Gastroesophageal sphincter (tissue), 4 donors: ENCODE measurements at regions not wholly inside any gene's neighbourhood (a gene's known extent, or its start where the extent isn't known, plus 50 kb on each side); places are given as distances from the start of the nearest gene placed in this dataset.

Experiments used
- ATAC-seq: fragments of 150-250 bp; one replicate; pipeline ENCODE4 v1.9.1; 2016; ENCODE audit warnings: mild to moderate bottlenecking, moderate library complexity
- H3K27ac ChIP-seq, 4 donors: fragments of 200-600 bp; sonication (generic) in 3 of 4; 1 replicate in 3 of 4; 2 replicates in 1 of 4; pipeline ENCODE4 v1.5.1; 2016 to 2019
- H3K27me3 ChIP-seq: fragments of 200-600 bp; sonication (generic); one replicate; pipeline ENCODE4 v1.5.1; 2019
- H3K36me3 ChIP-seq, 2 donors: fragments of 200-600 bp; sonication (generic); one replicate each; pipeline ENCODE4 v1.5.1; 2019; ENCODE audit warnings: control low read depth in 1 of 2
- H3K4me1 ChIP-seq, 3 donors: fragments of 200-600 bp; sonication (generic); 1 replicate in 2 of 3; 2 replicates in 1 of 3; pipeline ENCODE4 v1.5.1; 2016 to 2019; ENCODE audit warnings: control low read depth in 2 of 3
- H3K4me3 ChIP-seq, 2 donors: fragments of 200-600 bp; sonication (generic); one replicate each; pipeline ENCODE4 v1.5.1; 2019; ENCODE audit warnings: mild to moderate bottlenecking in 1 of 2, moderate library complexity in 1 of 2
- H3K9me3 ChIP-seq, 3 donors: fragments of 200-600 bp; sonication (generic); one replicate each; pipeline ENCODE4 v1.5.1; 2017 to 2019; ENCODE audit warnings: control low read depth in 2 of 3
- CTCF ChIP-seq, 4 experiments: fragments of 200-600 bp in 2 of 4; fragments of 450-650 bp in 2 of 4; sonication (generic) in 1 of 4; IDR thresholded peaks; one replicate each; pipeline ENCODE4 v1.5.1; 2017 to 2019; ENCODE audit warnings: antibody characterized with exemption in 4 of 4, mild to moderate bottlenecking in 2 of 4, moderate library complexity in 2 of 4
- EP300 ChIP-seq: sonication (generic); formaldehyde crosslinking; IDR thresholded peaks from one replicate; pipeline ENCODE4 v1.6.1; 2017; ENCODE audit warnings: antibody characterized with exemption, mild to moderate bottlenecking
- POLR2A ChIP-seq, 2 donors: fragments of 450-650 bp; IDR thresholded peaks; one replicate each; pipeline ENCODE4 v1.6.1; 2017; ENCODE audit warnings: antibody characterized with exemption in 2 of 2, mild to moderate bottlenecking in 2 of 2, moderate library complexity in 1 of 2
- POLR2AphosphoS5 ChIP-seq: sonication (generic); formaldehyde crosslinking; IDR thresholded peaks from one replicate; pipeline ENCODE4 v1.6.1; 2017; ENCODE audit warnings: antibody characterized with exemption
- WGBS, 2 donors: methylation state at CpG; one replicate each; pipeline ENCODE4 v1.1.5; 2018; ENCODE audit warnings: low coverage in 1 of 2; 5-methylcytosine and 5-hydroxymethylcytosine counted together

GRCh38 chr11:119790476-119790875 is 61.5 kb upstream of the NECTIN1 start:
- no peak overlapping the region for H3K4me3 ChIP-seq
- H3K27ac ChIP-seq, result no peak overlapping the region
- H3K36me3 ChIP-seq, result no peaks in the 10 kb centered on the region
- no peaks in the 10 kb centered on the region for H3K9me3 ChIP-seq
- no peaks in the 10 kb centered on the region for H3K4me1 ChIP-seq
- no peak for ATAC-seq
- TF ChIP-seq CTCF (IDR thresholded peaks at IDR 0.05), result no peak
- no peak for TF ChIP-seq POLR2AphosphoS5
- no peak for TF ChIP-seq POLR2A (IDR thresholded peaks at IDR 0.05)
- H3K27me3 ChIP-seq, result peaks cover 32% of the 10 kb centered on the region
- WGBS, 2 donors, result 73 to 78% methylated on average over 3 to 5 of the region's 9 CpGs

- Histone ChIP-seq H3K9me3 (peaks cover 0 to under 1% (median 0%) of the 10 kb centered on the region in 3 donors), H3K36me3 (no peaks in the 10 kb centered on the region), H3K4me1 (no peaks in the 10 kb centered on the region), H3K27ac (no peak overlapping the region), H3K27me3 (peaks cover 32% of the 10 kb centered on the region), H3K4me3 (no peak overlapping the region)
- no peak for TF ChIP-seq POLR2AphosphoS5
- no peak for TF ChIP-seq POLR2A (IDR thresholded peaks at IDR 0.05)
- TF ChIP-seq CTCF (IDR thresholded peaks at IDR 0.05), result no peak
- no peak for TF ChIP-seq EP300
- ATAC-seq, result no peak
- WGBS, 2 donors, result 71 to 100% methylated on average over 1 to 4 of the region's 11 CpGs
Measured at GRCh38 chr11:119789766-119790407, 60.9 kb upstream of the NECTIN1 start.

- 74% methylated on average over 6 of the region's 22 CpGs; no CpG with 5 or more reads in 1 of the 2 donors for WGBS, 2 donors
- TF ChIP-seq CTCF (IDR thresholded peaks at IDR 0.05), result no peak
- TF ChIP-seq EP300, result no peak
- TF ChIP-seq POLR2AphosphoS5, result no peak
- no peak for TF ChIP-seq POLR2A (IDR thresholded peaks at IDR 0.05)
- ATAC-seq, result no peak
- peaks cover 25% of the 10 kb centered on the region for H3K27me3 ChIP-seq
- peaks cover 0 to 9% (median 0%) of the 10 kb centered on the region in 3 donors for H3K9me3 ChIP-seq
- no peak overlapping the region for H3K27ac ChIP-seq
- H3K36me3 ChIP-seq, result no peaks in the 10 kb centered on the region
- no peak overlapping the region for H3K4me3 ChIP-seq
- H3K4me1 ChIP-seq, result no peaks in the 10 kb centered on the region
Measured at GRCh38 chr11:119788911-119789560, 60.0 kb upstream of the NECTIN1 start.

GRCh38 chr11:119788096-119788883 is 59.3 kb upstream of the NECTIN1 start:
- Histone ChIP-seq H3K9me3 (peaks cover 0 to 16% (median 0%) of the 10 kb centered on the region in 3 donors), H3K36me3 (no peaks in the 10 kb centered on the region), H3K27me3 (peaks cover 24% of the 10 kb centered on the region), H3K27ac (no peak overlapping the region), H3K4me1 (no peaks in the 10 kb centered on the region), H3K4me3 (no peak overlapping the region)
- ATAC-seq, result no peak
- no peak for TF ChIP-seq EP300
- no peak for TF ChIP-seq POLR2AphosphoS5
- no peak for TF ChIP-seq CTCF (IDR thresholded peaks at IDR 0.05)
- no peak for TF ChIP-seq POLR2A (IDR thresholded peaks at IDR 0.05)
- 86 to 100% methylated on average over 4 to 5 of the region's 12 CpGs for WGBS, 2 donors
